ENCODE measurements at regions not wholly inside any gene's neighbourhood (a gene's known extent, or its start where the extent isn't known, plus 50 kb on each side); places are given as distances from the start of the nearest gene placed in this dataset.

GRCh38 chr9:111237447-111237846 lies 92.6 kb downstream of the OR2K2 start:
- no peak overlapping the region for H3K27ac ChIP-seq

GRCh38 chr9:111236332-111236731 lies 93.7 kb downstream of the OR2K2 start:
- Histone ChIP-seq H3K36me3 (no peaks in the 10 kb centered on the region), H3K9me3 (no peaks in the 10 kb centered on the region), H3K27me3 (no peaks in the 10 kb centered on the region), H3K27ac (no peak overlapping the region), H3K4me3 (no peak overlapping the region), H3K4me1 (no peaks in the 10 kb centered on the region)
- TF ChIP-seq CTCF (IDR thresholded peaks at IDR 0.05) = no peak
- no peak for TF ChIP-seq EP300 (IDR thresholded peaks at IDR 0.05)
- no peak for TF ChIP-seq POLR2A (IDR thresholded peaks at IDR 0.05)
- TF ChIP-seq POLR2AphosphoS5 (IDR thresholded peaks at IDR 0.05) = no peak
- DNase-seq (ENCODE audit: low spot score in 2 of 2) = no peak
- 61% methylated on average over 2 of the region's 2 CpGs for WGBS

More at GRCh38 chr9:111237447-111237846, 92.6 kb downstream of the OR2K2 start:
- Histone ChIP-seq H3K4me1 (no peaks in the 10 kb centered on the region), H3K9me3 (no peaks in the 10 kb centered on the region), H3K4me3 (no peak overlapping the region), H3K36me3 (no peaks in the 10 kb centered on the region), H3K27me3 (no peaks in the 10 kb centered on the region)
- DNase-seq (ENCODE audit: low spot score in 2 of 2) = no peak
- TF ChIP-seq EP300 (IDR thresholded peaks at IDR 0.05) (no peak), POLR2AphosphoS5 (IDR thresholded peaks at IDR 0.05) (no peak), CTCF (IDR thresholded peaks at IDR 0.05) (no peak), POLR2A (IDR thresholded peaks at IDR 0.05) (no peak)
- WGBS = 88% methylated on average over 1 of the region's 1 CpG

- WGBS = 75% methylated on average over 3 of the region's 3 CpGs
- TF ChIP-seq POLR2A (IDR thresholded peaks at IDR 0.05) = no peak
- DNase-seq (ENCODE audit: low spot score in 2 of 2) = no peak
- Histone ChIP-seq H3K4me3 (no peak overlapping the region), H3K36me3 (no peaks in the 10 kb centered on the region), H3K9me3 (no peaks in the 10 kb centered on the region), H3K27me3 (no peaks in the 10 kb centered on the region), H3K4me1 (no peaks in the 10 kb centered on the region), H3K27ac (no peak overlapping the region)
Observed at GRCh38 chr9:111233963-111234362, 96.1 kb downstream of the OR2K2 start.

GRCh38 chr9:111232997-111233790 lies 96.8 kb downstream of the OR2K2 start:
- no peak for DNase-seq (ENCODE audit: low spot score in 2 of 2)
- H3K4me1 ChIP-seq = no peaks in the 10 kb centered on the region
- H3K9me3 ChIP-seq = no peaks in the 10 kb centered on the region
- H3K27ac ChIP-seq = no peak overlapping the region
- TF ChIP-seq CTCF (IDR thresholded peaks at IDR 0.05) (no peak), POLR2A (IDR thresholded peaks at IDR 0.05) (no peak), EP300 (IDR thresholded peaks at IDR 0.05) (no peak), POLR2AphosphoS5 (IDR thresholded peaks at IDR 0.05) (no peak)
- H3K27me3 ChIP-seq = no peaks in the 10 kb centered on the region
- 38% methylated on average over 8 of the region's 8 CpGs for whole genome bisulfite sequencing
- no peak overlapping the region for H3K4me3 ChIP-seq
- H3K36me3 ChIP-seq = no peaks in the 10 kb centered on the region

GRCh38 chr9:111231801-111232580 lies 98.0 kb downstream of the OR2K2 start:
- no peak overlapping the region for H3K27ac ChIP-seq
- no peaks in the 10 kb centered on the region for H3K27me3 ChIP-seq
- H3K36me3 ChIP-seq = no peaks in the 10 kb centered on the region
- no peak overlapping the region for H3K4me3 ChIP-seq
- TF ChIP-seq CTCF (IDR thresholded peaks at IDR 0.05) (no peak), EP300 (IDR thresholded peaks at IDR 0.05) (no peak), POLR2AphosphoS5 (IDR thresholded peaks at IDR 0.05) (no peak), POLR2A (IDR thresholded peaks at IDR 0.05) (no peak)
- H3K4me1 ChIP-seq = no peaks in the 10 kb centered on the region
- no peak for DNase-seq (ENCODE audit: low spot score in 2 of 2)
- 83% methylated on average over 3 of the region's 3 CpGs for WGBS
- no peaks in the 10 kb centered on the region for H3K9me3 ChIP-seq

Data from suprapubic skin (tissue), 4 donors.